IPS-NIHi11 (cell line): ENCODE measurements at regions not wholly inside any gene's neighbourhood (a gene's known extent, or its start where the extent isn't known, plus 50 kb on each side); places are given as distances from the start of the nearest gene placed in this dataset.

Experiments used
- DNase-seq: peaks from one replicate; pipeline ENCODE4 v3.0.0; 2012; ENCODE audit warnings: mixed read lengths, low spot score

DNA sequence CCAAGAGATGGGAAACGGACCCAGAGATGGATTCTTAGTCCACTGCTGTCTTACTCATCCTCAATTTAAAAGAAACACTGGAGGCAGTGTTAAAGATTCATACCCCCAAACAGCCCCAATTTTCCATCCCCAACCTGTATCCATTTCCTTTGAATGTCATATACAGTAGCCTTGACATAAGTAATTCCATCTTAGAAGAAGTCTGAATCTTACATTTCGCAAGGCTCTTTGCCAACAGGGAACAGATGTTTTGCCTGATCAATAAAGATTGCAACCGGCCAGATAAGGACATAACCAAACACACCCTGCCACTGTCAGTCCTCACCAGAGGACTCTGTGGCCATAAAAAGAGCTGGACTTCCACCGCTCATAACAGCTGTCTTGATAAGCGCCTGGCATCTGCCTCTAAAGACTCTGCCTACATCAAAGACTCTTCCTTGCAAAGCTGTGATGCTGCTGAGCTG, 59.0 kb upstream of the MED9 start:
- DNase-seq: no peak

DNA sequence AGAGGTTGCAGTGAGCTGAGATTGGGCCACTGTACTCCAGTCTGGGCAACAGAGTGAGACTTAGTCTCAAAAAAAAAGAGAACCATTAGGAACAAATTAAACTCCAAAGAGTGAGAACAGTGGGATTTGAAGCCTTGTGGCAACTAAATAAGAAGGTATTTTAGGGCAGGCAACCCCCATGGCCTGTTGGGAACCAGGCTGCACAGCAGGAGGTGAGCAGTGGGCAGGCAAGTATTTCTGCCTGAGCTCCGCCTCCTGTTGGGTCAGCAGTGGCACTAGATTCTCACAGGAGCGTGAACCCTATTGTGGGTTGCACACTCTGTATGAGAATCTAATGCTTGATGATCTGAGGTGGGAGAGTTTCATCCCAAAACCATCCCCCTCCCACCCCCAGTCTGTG, 57.6 kb upstream of the MED9 start:
- no peak for DNase-seq

DNA sequence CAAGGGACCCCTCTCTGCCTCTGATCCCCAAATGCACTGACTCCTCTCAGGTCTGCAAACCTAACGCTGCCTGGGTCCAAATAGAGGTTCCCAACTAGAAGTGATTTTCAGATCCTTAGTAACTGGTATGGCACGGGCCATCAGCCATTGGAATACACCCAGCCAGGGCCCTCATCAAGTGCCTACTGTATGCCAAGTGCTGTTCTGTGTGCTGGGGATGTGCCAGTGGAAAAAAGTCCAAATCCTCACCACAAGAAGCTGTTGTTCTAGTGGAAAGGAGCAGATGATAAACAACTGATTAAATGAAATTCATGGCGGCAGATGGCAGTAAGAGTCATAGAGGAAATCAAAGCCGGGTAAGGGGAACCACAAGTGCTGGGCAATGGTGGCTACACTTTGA, 57.2 kb upstream of the MED9 start:
- DNase-seq: no peak

DNA sequence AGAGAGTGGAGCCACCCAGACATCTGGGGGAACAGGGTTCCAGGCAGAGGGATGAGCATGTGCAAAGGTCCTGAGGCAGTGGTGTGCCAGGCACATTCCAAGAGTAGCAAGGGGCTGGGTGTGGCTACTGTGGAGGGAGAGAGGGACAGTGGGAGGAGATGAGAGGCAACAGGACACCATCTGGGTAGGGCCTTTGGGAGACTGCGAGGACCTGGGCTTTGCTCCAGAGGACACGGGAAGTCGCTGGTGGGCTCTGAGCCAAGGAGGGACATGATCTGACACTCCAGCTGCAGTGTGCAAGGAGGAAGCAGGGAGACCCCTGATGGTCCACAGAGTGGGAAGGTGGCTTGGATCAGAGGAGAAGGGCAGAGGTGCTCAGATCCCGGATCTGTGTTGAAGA, 56.7 kb upstream of the MED9 start:
- no peak for DNase-seq

DNA sequence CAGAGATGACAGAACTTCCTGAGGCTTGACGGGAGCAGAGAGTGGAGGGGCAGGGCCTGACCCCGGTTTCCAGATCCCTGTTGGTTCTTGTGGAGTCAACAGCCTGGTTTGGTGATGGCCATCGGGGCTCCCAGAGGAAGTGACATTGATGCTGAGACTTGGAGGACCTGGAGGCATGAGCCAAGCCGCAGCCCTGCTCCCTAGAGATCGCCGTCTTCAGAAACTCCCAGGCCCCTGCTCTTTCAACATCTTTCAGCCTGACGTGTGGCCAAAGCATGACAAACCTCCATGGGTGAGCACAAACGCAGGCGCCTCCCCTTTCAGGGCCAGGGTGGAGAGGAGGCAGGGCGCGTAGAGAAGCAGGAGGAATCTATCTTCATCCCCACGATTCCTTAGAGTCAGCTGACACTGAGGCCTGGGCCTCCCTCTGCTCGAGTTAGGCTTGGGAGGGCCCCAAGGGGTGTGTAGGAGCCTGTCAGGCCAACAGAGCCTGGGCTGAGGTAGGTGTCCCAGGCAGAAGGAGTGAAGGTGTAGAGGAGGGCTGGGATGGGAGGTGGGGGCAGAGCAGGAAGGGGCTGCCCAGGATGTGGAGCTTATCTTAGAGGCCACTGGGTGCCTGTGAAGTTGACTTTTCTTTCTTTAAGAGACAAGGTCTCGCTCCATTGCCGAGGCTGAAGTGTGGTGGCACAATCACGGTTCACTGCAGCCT, 56.1 kb upstream of the MED9 start:
- no peak for DNase-seq

DNA sequence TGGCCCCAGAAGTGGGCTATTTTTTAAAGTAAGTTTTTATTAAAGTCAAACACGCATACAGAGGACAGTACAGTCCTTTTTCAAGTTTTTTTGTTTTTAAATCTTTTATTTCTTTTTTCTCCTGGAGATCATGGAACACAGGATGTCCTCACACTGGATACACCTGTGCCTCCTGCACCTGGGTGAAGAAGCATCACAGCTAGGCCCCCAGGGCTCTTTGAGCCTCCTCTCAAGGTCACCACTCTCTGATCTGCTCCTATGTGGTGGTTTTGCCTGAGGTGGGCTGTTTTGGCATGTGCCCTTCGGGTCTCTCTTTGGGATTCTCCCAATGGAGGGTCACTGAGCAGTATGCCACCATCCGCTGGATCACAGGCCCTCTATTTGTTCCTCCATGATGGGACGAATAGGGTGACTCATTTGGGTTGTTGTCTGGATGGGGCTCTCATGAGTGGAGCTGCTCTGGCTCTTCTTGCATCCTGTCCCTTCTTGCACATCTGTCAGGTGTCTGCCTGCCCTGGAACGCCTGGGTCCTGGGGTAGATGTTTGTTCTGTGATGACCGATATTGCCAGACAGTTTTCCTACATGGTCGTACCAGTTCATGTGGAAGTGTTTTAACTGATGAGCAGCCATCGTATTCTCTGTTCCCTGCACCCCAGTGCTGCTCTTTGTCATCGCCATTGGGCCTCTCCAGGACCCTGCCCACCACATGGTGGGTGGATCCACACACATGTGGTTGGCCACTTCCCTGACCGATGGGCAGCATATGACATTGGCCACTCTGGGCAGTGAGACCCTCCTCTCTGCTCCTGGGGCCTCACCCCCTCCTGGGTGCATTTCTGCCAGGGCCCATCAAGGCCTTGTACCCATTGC, 55.2 kb upstream of the MED9 start:
- no peak for DNase-seq

DNA sequence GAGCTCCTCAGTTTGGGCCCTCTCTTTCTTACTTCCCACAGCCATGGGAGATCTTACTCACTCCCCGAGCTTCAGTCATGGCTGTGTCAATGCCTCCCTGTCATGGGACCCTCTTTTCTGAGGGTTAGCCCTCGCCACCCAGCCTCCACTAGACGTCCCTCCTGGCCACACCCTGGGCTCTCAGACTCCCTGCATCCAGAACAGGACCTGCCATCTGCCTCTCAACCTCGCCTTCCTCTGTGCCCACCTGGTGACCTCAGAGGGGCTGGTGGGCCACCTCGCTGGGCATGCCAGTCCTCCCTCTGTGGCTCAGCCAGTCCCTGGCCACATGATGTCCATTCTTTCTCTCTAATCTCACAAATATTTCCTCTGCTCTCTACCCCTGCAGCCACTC, 54.6 kb upstream of the MED9 start:
- no peak for DNase-seq

DNA sequence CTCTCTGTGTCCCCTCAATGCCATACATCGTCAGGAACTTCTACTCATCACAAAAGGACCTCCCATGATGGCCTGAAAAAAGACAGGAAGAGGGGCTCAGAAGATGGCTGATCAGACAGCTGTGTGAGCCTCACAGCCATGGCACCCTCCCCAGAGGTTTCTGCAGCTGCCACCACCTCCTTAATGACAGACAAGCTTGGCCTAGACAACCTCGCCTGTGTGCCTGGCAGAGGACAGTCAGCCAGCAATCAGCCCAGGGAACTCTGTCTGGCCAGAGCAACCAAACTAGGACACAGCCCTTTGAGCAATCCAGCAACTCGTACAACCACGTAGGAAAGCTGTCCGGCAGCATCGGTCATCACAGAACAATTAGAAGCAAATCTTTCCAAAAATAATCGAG, 54.2 kb upstream of the MED9 start:
- DNase-seq: no peak

DNA sequence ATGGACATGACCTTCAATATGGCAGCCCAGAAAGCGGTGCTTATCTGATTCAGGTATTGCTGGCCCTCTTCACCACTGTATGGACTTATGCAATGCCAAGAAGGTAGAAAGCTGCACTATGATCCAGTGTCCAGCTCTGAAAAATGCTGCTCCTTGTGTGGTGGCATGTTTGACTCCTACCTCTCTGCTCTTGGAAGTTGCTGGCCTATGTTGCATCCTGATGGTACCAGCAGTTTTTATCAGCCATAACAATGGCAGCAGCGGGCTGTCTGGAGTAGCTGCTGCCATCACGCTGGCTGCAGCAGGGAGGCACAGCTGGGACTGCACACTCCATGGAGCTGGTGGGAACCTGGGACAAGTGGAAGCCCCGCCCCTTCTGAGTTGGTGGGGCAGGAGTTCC, 53.1 kb upstream of the MED9 start:
- DNase-seq: no peak

DNA sequence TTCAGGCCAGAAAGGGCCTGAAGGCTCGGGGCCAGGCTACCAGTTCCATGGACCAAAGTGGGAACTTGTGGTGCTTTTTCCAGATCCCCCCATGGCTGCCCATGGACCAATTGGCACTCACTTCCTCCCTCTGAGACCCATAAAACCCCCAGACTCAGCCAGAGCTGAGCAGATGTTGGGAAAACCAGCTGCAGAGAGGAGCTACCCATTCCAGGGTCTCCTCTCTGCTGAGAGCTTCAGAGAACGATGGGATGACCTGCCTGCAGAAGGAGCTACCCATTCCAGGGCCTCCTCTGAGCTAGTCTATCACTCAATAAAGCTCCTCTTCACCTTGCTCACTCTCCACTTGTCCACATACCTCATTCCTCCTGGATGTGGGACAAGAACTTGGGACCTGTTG, 52.2 kb upstream of the MED9 start:
- no peak for DNase-seq

DNA sequence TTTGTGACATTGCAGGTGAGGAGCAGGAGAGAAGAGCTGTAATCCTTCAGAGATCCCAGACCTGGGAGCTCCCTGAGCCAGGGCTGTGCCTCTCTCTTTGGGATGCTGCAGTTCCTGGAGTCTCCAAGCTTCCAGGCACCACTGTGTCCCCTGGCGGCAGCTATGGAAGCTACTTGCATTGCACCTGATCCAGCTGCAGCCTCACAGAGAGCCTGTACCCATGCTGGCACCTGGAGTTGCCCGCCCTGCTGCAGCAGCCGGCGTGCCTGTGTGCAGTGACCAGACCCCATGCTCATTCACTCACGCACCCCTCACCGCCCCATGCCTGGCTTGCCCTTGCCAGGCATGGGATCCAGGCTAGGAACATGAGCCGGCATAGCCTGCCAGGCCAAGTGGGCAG, 51.8 kb upstream of the MED9 start:
- no peak for DNase-seq

DNA sequence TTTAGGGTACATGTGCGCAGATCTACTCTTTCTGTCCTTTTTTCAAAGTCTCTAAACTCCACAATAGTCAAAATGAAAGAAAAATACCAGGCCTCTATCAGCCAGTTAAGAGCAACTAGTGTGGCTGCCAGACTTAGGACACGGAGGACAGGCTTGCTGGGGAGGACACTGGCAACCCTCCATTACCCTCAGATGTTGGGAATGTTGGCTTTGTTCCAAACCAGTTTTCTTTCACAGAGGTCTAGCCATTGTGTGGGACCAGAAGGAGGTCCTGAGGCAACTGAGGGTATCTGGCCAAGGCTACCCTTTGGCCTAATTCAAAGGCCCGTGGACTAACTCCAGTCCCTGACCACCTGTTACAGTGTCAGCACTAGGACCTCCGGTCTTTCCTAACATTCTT, 51.2 kb upstream of the MED9 start:
- DNase-seq: no peak

DNA sequence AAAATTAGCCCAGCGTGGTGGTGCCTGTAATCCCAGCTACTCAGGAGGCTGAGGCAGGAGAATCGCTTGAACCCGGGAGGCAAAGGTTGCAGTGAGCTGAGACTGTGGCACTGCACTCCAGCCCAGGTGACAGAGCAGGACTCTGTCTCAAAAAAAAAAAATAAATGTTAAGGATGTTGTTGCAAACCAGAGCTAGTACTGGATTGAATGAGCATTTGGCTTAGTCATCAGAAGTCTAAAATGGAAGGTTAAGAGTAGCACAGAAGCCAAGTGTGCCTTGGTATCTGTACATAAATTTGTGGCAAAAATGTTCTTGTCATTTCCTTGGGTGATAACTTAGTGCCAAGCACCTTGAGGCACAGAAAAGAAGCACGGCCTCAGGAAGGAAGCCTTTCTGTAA, 50.6 kb upstream of the MED9 start:
- DNase-seq: no peak
